GM12865 (cell line): ENCODE measurements at regions not wholly inside any gene's neighbourhood (a gene's known extent, or its start where the extent isn't known, plus 50 kb on each side); places are given as distances from the start of the nearest gene placed in this dataset.

Experiments used
- DNase-seq: peaks from one replicate; pipeline ENCODE4 v3.0.0; 2010; ENCODE audit warnings: low read depth
- H3K4me3 ChIP-seq: 2 replicates; pipeline ENCODE4 v1.5.1; 2011; ENCODE audit warnings: mild to moderate bottlenecking, low read depth, low read length, control low read depth
- TF ChIP-seq, protein P1 (sequence below): IDR thresholded peaks from 2 replicates; pipeline ENCODE4 v1.5.1; 2011; ENCODE audit warnings: low read length, control low read depth, low read depth, inconsistent platforms; ENCODE audit not compliant: insufficient read depth; ENCODE audit errors: missing control alignments

DNA sequence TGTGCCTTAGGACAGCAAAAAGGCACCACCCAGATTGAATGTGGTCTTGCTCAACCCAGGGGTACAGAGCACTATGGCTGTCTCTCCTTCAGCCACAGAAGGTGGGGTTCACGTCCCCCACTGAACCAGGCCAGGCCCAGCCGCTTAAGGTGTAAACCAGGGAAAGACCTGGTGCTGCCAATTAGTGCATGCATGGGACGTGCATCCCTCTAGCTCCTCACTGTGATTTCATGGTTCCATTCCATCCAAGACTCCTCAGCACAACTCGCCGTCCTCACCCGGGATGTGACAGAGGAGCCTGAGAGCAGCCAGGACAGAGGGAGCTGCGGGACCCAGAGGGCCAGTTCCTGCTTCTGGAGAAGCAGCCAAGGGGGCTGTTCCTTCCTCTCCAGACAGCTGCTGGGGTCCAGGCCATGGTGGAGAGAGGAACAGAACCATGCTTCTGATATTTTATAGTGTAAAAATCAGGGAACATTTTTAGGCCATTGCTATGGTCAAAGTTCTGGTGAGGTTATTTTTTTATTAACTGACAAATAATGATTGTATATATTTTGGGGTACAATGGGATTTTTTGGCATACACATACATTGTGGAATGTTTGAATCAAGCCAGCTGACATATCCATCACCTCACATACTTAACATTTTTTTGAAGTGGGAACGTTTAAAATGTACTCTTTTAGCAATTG, 492.2 kb upstream of the B3GAT1 start:
- TF ChIP-seq, protein P1, sequence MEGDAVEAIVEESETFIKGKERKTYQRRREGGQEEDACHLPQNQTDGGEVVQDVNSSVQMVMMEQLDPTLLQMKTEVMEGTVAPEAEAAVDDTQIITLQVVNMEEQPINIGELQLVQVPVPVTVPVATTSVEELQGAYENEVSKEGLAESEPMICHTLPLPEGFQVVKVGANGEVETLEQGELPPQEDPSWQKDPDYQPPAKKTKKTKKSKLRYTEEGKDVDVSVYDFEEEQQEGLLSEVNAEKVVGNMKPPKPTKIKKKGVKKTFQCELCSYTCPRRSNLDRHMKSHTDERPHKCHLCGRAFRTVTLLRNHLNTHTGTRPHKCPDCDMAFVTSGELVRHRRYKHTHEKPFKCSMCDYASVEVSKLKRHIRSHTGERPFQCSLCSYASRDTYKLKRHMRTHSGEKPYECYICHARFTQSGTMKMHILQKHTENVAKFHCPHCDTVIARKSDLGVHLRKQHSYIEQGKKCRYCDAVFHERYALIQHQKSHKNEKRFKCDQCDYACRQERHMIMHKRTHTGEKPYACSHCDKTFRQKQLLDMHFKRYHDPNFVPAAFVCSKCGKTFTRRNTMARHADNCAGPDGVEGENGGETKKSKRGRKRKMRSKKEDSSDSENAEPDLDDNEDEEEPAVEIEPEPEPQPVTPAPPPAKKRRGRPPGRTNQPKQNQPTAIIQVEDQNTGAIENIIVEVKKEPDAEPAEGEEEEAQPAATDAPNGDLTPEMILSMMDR = no peak
- no peak for DNase-seq
- no peak overlapping the region for H3K4me3 ChIP-seq

GRCh38 chr11:134901955-134902918, 490.2 kb upstream of the B3GAT1 start:
- no peak overlapping the region for H3K4me3 ChIP-seq
- TF ChIP-seq, protein P1 = no peak
- DNase-seq = no peak

- DNase-seq = no peak
- no peak overlapping the region for H3K4me3 ChIP-seq
- TF ChIP-seq, protein P1 = no peak
These were observed 489.5 kb upstream of the B3GAT1 start for GRCh38 chr11:134901542-134901941.

- TF ChIP-seq, protein P1 = no peak
- no peak overlapping the region for H3K4me3 ChIP-seq
- no peak for DNase-seq
These were observed 482.0 kb upstream of the B3GAT1 start for GRCh38 chr11:134893810-134894685.

GRCh38 chr11:134890446-134890845, 478.4 kb upstream of the B3GAT1 start:
- H3K4me3 ChIP-seq = no peak overlapping the region
- no peak for DNase-seq
- TF ChIP-seq, protein P1 = no peak

- no peak for DNase-seq
- no peak overlapping the region for H3K4me3 ChIP-seq
- TF ChIP-seq, protein P1 = no peak
These were observed 477.8 kb upstream of the B3GAT1 start for GRCh38 chr11:134889832-134890231.
